ENCODE measurements at regions not wholly inside any gene's neighbourhood (a gene's known extent, or its start where the extent isn't known, plus 50 kb on each side); places are given as distances from the start of the nearest gene placed in this dataset.
"Not testable (repeated sequence)": the region's sequence is repeated elsewhere in the genome, so short reads cannot be mapped to it uniquely, and the experiment has no call there.

GRCh38 chr2:132267105-132267497 is 105.3 kb upstream of the ANKRD30BL start:
- H3K4me3 Mint-ChIP-seq (ENCODE audit: unreplicated experiment) = no peak overlapping the region
- no peaks in the 10 kb centered on the region for H3K9me3 Mint-ChIP-seq (ENCODE audit: unreplicated experiment)
- no peaks in the 10 kb centered on the region for H3K27me3 Mint-ChIP-seq (ENCODE audit: insufficient read depth, unreplicated experiment)
- POLR2A ChIA-PET = no interaction called here
- no peak for DNase-seq
- no peaks in the 10 kb centered on the region for H3K4me1 Mint-ChIP-seq (ENCODE audit: low read depth, unreplicated experiment)
- H3K36me3 Mint-ChIP-seq (ENCODE audit: insufficient read depth, unreplicated experiment) = no peaks in the 10 kb centered on the region
- H3K4me3 ChIP-seq (ENCODE audit: low read depth, low read length) = no peak overlapping the region
- intact Hi-C loops (cut with micrococcal nuclease; ENCODE audit: unreplicated experiment) = loop anchor here (5.0 kb wide), 2 partner anchors 405 to 585 kb away; partner anchors contain the start of gene LYPD1
- no peaks in the 10 kb centered on the region for H3K36me3 ChIP-seq (ENCODE audit: control insufficient read depth, insufficient read depth, low read length)
- no peak overlapping the region for H3K27ac Mint-ChIP-seq (ENCODE audit: unreplicated experiment)
- CTCF ChIA-PET = no interaction called here
- H3K4me1 ChIP-seq = peaks cover 10% of the 10 kb centered on the region
- TF ChIP-seq, protein P1, sequence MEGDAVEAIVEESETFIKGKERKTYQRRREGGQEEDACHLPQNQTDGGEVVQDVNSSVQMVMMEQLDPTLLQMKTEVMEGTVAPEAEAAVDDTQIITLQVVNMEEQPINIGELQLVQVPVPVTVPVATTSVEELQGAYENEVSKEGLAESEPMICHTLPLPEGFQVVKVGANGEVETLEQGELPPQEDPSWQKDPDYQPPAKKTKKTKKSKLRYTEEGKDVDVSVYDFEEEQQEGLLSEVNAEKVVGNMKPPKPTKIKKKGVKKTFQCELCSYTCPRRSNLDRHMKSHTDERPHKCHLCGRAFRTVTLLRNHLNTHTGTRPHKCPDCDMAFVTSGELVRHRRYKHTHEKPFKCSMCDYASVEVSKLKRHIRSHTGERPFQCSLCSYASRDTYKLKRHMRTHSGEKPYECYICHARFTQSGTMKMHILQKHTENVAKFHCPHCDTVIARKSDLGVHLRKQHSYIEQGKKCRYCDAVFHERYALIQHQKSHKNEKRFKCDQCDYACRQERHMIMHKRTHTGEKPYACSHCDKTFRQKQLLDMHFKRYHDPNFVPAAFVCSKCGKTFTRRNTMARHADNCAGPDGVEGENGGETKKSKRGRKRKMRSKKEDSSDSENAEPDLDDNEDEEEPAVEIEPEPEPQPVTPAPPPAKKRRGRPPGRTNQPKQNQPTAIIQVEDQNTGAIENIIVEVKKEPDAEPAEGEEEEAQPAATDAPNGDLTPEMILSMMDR (IDR thresholded peaks at IDR 0.05; ENCODE audit: insufficient read depth in 1 of 2, low read depth in 1 of 2, low read length in 1 of 2, severe bottlenecking in 1 of 2, unreplicated experiment in 1 of 2) = no peak
- H3K9me3 ChIP-seq = no peaks in the 10 kb centered on the region
- no peaks in the 10 kb centered on the region for H3K27me3 ChIP-seq (replicated peaks; ENCODE audit: control insufficient read depth, insufficient read depth, low read length)
- BruUV-seq (replicated peaks) = no TSS peak

DNA sequence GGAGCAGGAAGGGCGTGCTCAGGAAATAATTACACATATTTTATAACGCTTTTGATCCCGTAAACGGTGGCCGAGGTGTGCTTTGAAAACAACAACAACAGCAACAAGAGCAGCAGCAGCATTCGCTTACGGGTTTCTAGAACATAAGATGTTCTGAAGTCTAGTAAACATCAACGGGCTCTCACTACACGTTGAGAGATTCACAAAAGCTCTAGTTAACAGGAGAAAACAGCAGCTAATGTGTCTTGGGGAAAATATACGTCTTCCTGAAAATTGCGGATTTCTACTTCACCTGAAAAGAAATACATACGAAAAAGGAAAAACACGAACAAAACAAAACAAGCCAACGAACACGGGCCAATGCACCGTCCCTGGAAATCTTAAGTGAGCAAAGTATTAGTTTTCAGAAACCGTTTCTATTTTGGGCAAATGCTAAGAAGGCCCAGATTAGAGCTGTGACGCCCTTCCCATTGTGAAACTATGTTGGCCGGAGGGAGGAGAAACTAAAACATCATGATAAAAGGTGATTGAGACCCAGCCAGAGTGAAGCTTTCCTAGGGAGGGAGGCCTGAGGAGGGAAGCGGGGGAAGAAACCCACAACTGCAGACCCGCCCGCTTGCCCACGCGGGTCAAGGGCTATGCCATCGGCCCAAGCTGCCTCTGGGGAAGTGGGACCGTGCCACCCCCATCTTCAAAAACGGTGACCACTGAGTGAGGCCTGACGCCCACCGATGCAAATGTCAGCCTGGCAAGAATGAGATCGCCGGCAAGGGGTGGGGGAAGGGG is 105.9 kb upstream of the ANKRD30BL start:
- H3K4me1 Mint-ChIP-seq (ENCODE audit: low read depth, unreplicated experiment); H3K27me3 ChIP-seq (replicated peaks; ENCODE audit: control insufficient read depth, insufficient read depth, low read length); H3K27ac Mint-ChIP-seq (ENCODE audit: unreplicated experiment); H3K9me3 ChIP-seq; H3K9me3 Mint-ChIP-seq (ENCODE audit: unreplicated experiment); H3K27me3 Mint-ChIP-seq (ENCODE audit: insufficient read depth, unreplicated experiment); H3K36me3 ChIP-seq (ENCODE audit: control insufficient read depth, insufficient read depth, low read length); H3K36me3 Mint-ChIP-seq (ENCODE audit: insufficient read depth, unreplicated experiment); H3K4me3 Mint-ChIP-seq (ENCODE audit: unreplicated experiment); H3K4me3 ChIP-seq (ENCODE audit: low read depth, low read length); POLR2A ChIA-PET: not testable (repeated sequence)
- H3K4me1 ChIP-seq = peaks cover 10% of the 10 kb centered on the region
- peak in 1 of 2 experiments; percentile 12 for DNase-seq
- CTCF ChIA-PET = interaction anchor here (0.6 to 1.5 kb wide), 4 partner anchors 157 to 904 kb away, joined by 3 to 6 read pairs (median 4); partner anchors contain the start of gene LYPD1
- BruUV-seq (replicated peaks) = TSS peak; percentile 41
- intact Hi-C loops (cut with micrococcal nuclease; ENCODE audit: unreplicated experiment) = loop anchor here (1.0 to 5.0 kb wide), 5 partner anchors 79 to 904 kb away; partner anchors contain the start of gene LYPD1

- POLR2A ChIA-PET; H3K4me1 Mint-ChIP-seq (ENCODE audit: low read depth, unreplicated experiment); H3K4me3 ChIP-seq (ENCODE audit: low read depth, low read length); H3K27me3 Mint-ChIP-seq (ENCODE audit: insufficient read depth, unreplicated experiment); H3K27me3 ChIP-seq (replicated peaks; ENCODE audit: control insufficient read depth, insufficient read depth, low read length); H3K9me3 Mint-ChIP-seq (ENCODE audit: unreplicated experiment); H3K4me3 Mint-ChIP-seq (ENCODE audit: unreplicated experiment); H3K27ac Mint-ChIP-seq (ENCODE audit: unreplicated experiment); H3K9me3 ChIP-seq; H3K36me3 ChIP-seq (ENCODE audit: control insufficient read depth, insufficient read depth, low read length); BruUV-seq (replicated peaks); H3K36me3 Mint-ChIP-seq (ENCODE audit: insufficient read depth, unreplicated experiment): not testable (repeated sequence)
- DNase-seq = peak; percentile 94 to 96
- intact Hi-C loops (cut with micrococcal nuclease; ENCODE audit: unreplicated experiment) = loop anchor here (1.0 to 5.0 kb wide), 5 partner anchors 78 to 903 kb away; partner anchors contain the start of gene LYPD1
- CTCF ChIA-PET = interaction anchor here (0.6 to 1.5 kb wide), 4 partner anchors 156 to 903 kb away, joined by 3 to 6 read pairs (median 4); partner anchors contain the start of gene LYPD1
- H3K4me1 ChIP-seq = peaks cover 10% of the 10 kb centered on the region
- TF ChIP-seq, protein P1 (IDR thresholded peaks at IDR 0.05; ENCODE audit: insufficient read depth in 1 of 2, low read depth in 1 of 2, low read length in 1 of 2, severe bottlenecking in 1 of 2, unreplicated experiment in 1 of 2) = peak; percentile 66 to 75
Measured at GRCh38 chr2:132268284-132268976, 106.7 kb upstream of the ANKRD30BL start.
